IPS-15b (cell line): ENCODE measurements at regions not wholly inside any gene's neighbourhood (a gene's known extent, or its start where the extent isn't known, plus 50 kb on each side); places are given as distances from the start of the nearest gene placed in this dataset.

Source experiments
- H3K27me3 ChIP-seq: one replicate; pipeline ENCODE4 v1.6.1; 2013; ENCODE audit warnings: low read length; ENCODE audit not compliant: control insufficient read depth, insufficient read depth
- H3K36me3 ChIP-seq: one replicate; pipeline ENCODE4 v1.6.1; 2013; ENCODE audit warnings: low read length; ENCODE audit not compliant: control insufficient read depth, insufficient read depth
- H3K4me1 ChIP-seq: one replicate; pipeline ENCODE4 v1.6.1; 2013; ENCODE audit warnings: mild to moderate bottlenecking, low read length; ENCODE audit not compliant: control insufficient read depth, insufficient read depth
- H3K4me3 ChIP-seq: one replicate; pipeline ENCODE4 v1.5.1; 2013; ENCODE audit warnings: low read depth, low read length
- H3K9ac ChIP-seq: one replicate; pipeline ENCODE4 v1.6.1; 2013; ENCODE audit warnings: low read depth, mild to moderate bottlenecking, low read length
- H3K9me3 ChIP-seq: one replicate; pipeline ENCODE4 v1.6.1; 2013; ENCODE audit warnings: mild to moderate bottlenecking, low read length; ENCODE audit not compliant: control insufficient read depth, insufficient read depth

GRCh38 chr13:97856304-97856675, 97.2 kb upstream of the IPO5 start:
- Histone ChIP-seq H3K36me3 (no peaks in the 10 kb centered on the region), H3K9me3 (no peaks in the 10 kb centered on the region), H3K9ac (no peak overlapping the region), H3K27me3 (no peaks in the 10 kb centered on the region), H3K4me1 (no peaks in the 10 kb centered on the region), H3K4me3 (no peak overlapping the region)

- Histone ChIP-seq H3K9me3 (no peaks in the 10 kb centered on the region), H3K27me3 (no peaks in the 10 kb centered on the region), H3K9ac (no peak overlapping the region), H3K4me3 (no peak overlapping the region), H3K4me1 (no peaks in the 10 kb centered on the region), H3K36me3 (no peaks in the 10 kb centered on the region)
Observed at GRCh38 chr13:97858161-97858560, 95.3 kb upstream of the IPO5 start.

GRCh38 chr13:97866346-97866745, 87.1 kb upstream of the IPO5 start:
- no peaks in the 10 kb centered on the region for H3K4me1 ChIP-seq
- no peaks in the 10 kb centered on the region for H3K36me3 ChIP-seq
- no peak overlapping the region for H3K9ac ChIP-seq
- H3K27me3 ChIP-seq = no peaks in the 10 kb centered on the region
- no peak overlapping the region for H3K4me3 ChIP-seq
- no peaks in the 10 kb centered on the region for H3K9me3 ChIP-seq

GRCh38 chr13:97866751-97867150, 86.7 kb upstream of the IPO5 start:
- H3K4me3 ChIP-seq = no peak overlapping the region
- H3K4me1 ChIP-seq = no peaks in the 10 kb centered on the region
- no peaks in the 10 kb centered on the region for H3K9me3 ChIP-seq
- no peaks in the 10 kb centered on the region for H3K36me3 ChIP-seq
- H3K9ac ChIP-seq = no peak overlapping the region
- no peaks in the 10 kb centered on the region for H3K27me3 ChIP-seq

- Histone ChIP-seq H3K36me3 (no peaks in the 10 kb centered on the region), H3K9ac (no peak overlapping the region), H3K4me3 (no peak overlapping the region), H3K27me3 (no peaks in the 10 kb centered on the region), H3K4me1 (peaks cover 2% of the 10 kb centered on the region), H3K9me3 (no peaks in the 10 kb centered on the region)
Observed at GRCh38 chr13:97873398-97873797, 80.1 kb upstream of the IPO5 start.

- H3K9me3 ChIP-seq = no peaks in the 10 kb centered on the region
- peak overlapping the region; percentile 32 for H3K4me3 ChIP-seq
- H3K27me3 ChIP-seq = no peaks in the 10 kb centered on the region
- H3K9ac ChIP-seq = no peak overlapping the region
- H3K36me3 ChIP-seq = no peaks in the 10 kb centered on the region
- H3K4me1 ChIP-seq = peaks cover 2% of the 10 kb centered on the region
Observed at GRCh38 chr13:97875218-97875617, 78.3 kb upstream of the IPO5 start.

- Histone ChIP-seq H3K9ac (no peak overlapping the region), H3K36me3 (no peaks in the 10 kb centered on the region), H3K27me3 (no peaks in the 10 kb centered on the region), H3K4me1 (peaks cover 2% of the 10 kb centered on the region), H3K4me3 (no peak overlapping the region), H3K9me3 (no peaks in the 10 kb centered on the region)
Observed at GRCh38 chr13:97875911-97876310, 77.6 kb upstream of the IPO5 start.

- no peak overlapping the region for H3K4me3 ChIP-seq
- H3K4me1 ChIP-seq = peaks cover 2% of the 10 kb centered on the region
- no peaks in the 10 kb centered on the region for H3K36me3 ChIP-seq
- H3K27me3 ChIP-seq = no peaks in the 10 kb centered on the region
- no peaks in the 10 kb centered on the region for H3K9me3 ChIP-seq
- no peak overlapping the region for H3K9ac ChIP-seq
Observed at GRCh38 chr13:97878431-97879375, 74.8 kb upstream of the IPO5 start.

GRCh38 chr13:97879646-97880310, 73.7 kb upstream of the IPO5 start:
- H3K4me3 ChIP-seq = no peak overlapping the region
- H3K4me1 ChIP-seq = peaks cover 2% of the 10 kb centered on the region
- H3K36me3 ChIP-seq = no peaks in the 10 kb centered on the region

GRCh38 chr13:97880311-97880675, 73.2 kb upstream of the IPO5 start:
- Histone ChIP-seq H3K36me3 (no peaks in the 10 kb centered on the region), H3K9ac (no peak overlapping the region), H3K27me3 (no peaks in the 10 kb centered on the region), H3K4me1 (no peaks in the 10 kb centered on the region), H3K9me3 (no peaks in the 10 kb centered on the region), H3K4me3 (no peak overlapping the region)

More at GRCh38 chr13:97879646-97880310, 73.7 kb upstream of the IPO5 start:
- Histone ChIP-seq H3K27me3 (no peaks in the 10 kb centered on the region), H3K9ac (no peak overlapping the region), H3K9me3 (no peaks in the 10 kb centered on the region)

- Histone ChIP-seq H3K27me3 (no peaks in the 10 kb centered on the region), H3K4me3 (no peak overlapping the region), H3K36me3 (no peaks in the 10 kb centered on the region), H3K9ac (no peak overlapping the region), H3K9me3 (no peaks in the 10 kb centered on the region), H3K4me1 (no peaks in the 10 kb centered on the region)
Observed at GRCh38 chr13:97881556-97881955, 71.9 kb upstream of the IPO5 start.

GRCh38 chr13:97883396-97883795, 70.1 kb upstream of the IPO5 start:
- H3K4me1 ChIP-seq = no peaks in the 10 kb centered on the region
- no peak overlapping the region for H3K9ac ChIP-seq
- H3K4me3 ChIP-seq = no peak overlapping the region
- no peaks in the 10 kb centered on the region for H3K9me3 ChIP-seq
- no peaks in the 10 kb centered on the region for H3K36me3 ChIP-seq
- no peaks in the 10 kb centered on the region for H3K27me3 ChIP-seq
